ENCODE measurements at regions not wholly inside any gene's neighbourhood (a gene's known extent, or its start where the extent isn't known, plus 50 kb on each side); places are given as distances from the start of the nearest gene placed in this dataset.
"Not testable (repeated sequence)": the region's sequence is repeated elsewhere in the genome, so short reads cannot be mapped to it uniquely, and the experiment has no call there.

GRCh38 chr20:19047951-19048296, 164.5 kb upstream of the SLC24A3 start:
- intact Hi-C loops (cut with DNase I; ENCODE audit: low total_unique reads), result no loop called here
- Histone ChIP-seq H3K27me3 (replicated peaks in 1 of 7) (peaks cover 0 to 1% (median 0%) of the 10 kb centered on the region in 7 donors), H3K27ac (no peak overlapping the region), H3K36me3 (no peaks in the 10 kb centered on the region), H3K9me3 (no peaks in the 10 kb centered on the region), H3K4me1 (no peaks in the 10 kb centered on the region), H3K4me3 (no peak overlapping the region)
- no peak for DNase-seq
- 45 to 60% (median 50%) methylated on average over 2 to 3 of the region's 3 CpGs for WGBS, 5 donors
- TF ChIP-seq CTCF (IDR thresholded peaks at IDR 0.05 in 8 of 11, conservative IDR thresholded peaks at IDR 0.05 in 3 of 11), result no peak
- TF ChIP-seq POLR2AphosphoS5 (IDR thresholded peaks at IDR 0.05), result no peak
- TF ChIP-seq POLR2A (IDR thresholded peaks at IDR 0.05), result no peak

GRCh38 chr20:19048995-19049501, 163.4 kb upstream of the SLC24A3 start:
- Histone ChIP-seq H3K36me3 (no peaks in the 10 kb centered on the region), H3K4me1 (no peaks in the 10 kb centered on the region), H3K9me3 (no peaks in the 10 kb centered on the region), H3K27me3 (replicated peaks in 1 of 7) (peaks cover 0 to 7% (median 0%) of the 10 kb centered on the region in 7 donors), H3K27ac (no peak overlapping the region), H3K4me3 (no peak overlapping the region)
- intact Hi-C loops (cut with DNase I; ENCODE audit: low total_unique reads), result no loop called here
- 66 to 82% (median 80%) methylated on average over 9 of the region's 9 CpGs for WGBS, 5 donors
- no peak for DNase-seq
- TF ChIP-seq POLR2A (IDR thresholded peaks at IDR 0.05) (no peak), CTCF (IDR thresholded peaks at IDR 0.05 in 8 of 11, conservative IDR thresholded peaks at IDR 0.05 in 3 of 11) (no peak), POLR2AphosphoS5 (IDR thresholded peaks at IDR 0.05) (no peak)

DNA sequence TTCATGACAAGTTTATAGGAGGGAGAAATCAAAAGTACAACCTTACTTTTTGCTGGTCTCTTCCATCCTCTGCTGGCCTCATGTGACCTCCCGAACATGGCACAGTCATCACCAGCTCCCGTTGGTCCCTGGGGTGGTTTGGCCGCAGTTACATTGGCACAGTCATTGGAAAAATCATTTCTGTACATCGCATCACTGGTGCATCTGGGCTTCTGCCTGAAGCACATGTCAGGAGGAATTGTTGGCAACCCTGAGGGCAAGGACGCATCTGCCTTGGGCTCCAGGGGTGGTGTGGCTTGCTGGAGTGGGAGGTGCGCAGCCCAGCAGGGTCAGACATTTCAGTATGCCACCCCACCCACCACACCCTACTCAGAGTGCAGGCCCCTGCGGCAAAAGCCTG, 162.9 kb upstream of the SLC24A3 start:
- no peaks in the 10 kb centered on the region for H3K36me3 ChIP-seq
- H3K27me3 ChIP-seq (replicated peaks in 1 of 7), result peaks cover 0 to 7% (median 0%) of the 10 kb centered on the region in 7 donors
- no peak overlapping the region for H3K27ac ChIP-seq
- H3K4me1 ChIP-seq, result no peaks in the 10 kb centered on the region
- H3K4me3 ChIP-seq, result no peak overlapping the region
- no peak for TF ChIP-seq POLR2AphosphoS5 (IDR thresholded peaks at IDR 0.05)
- no peak for TF ChIP-seq POLR2A (IDR thresholded peaks at IDR 0.05)
- no peak for TF ChIP-seq CTCF (IDR thresholded peaks at IDR 0.05 in 8 of 11, conservative IDR thresholded peaks at IDR 0.05 in 3 of 11)
- intact Hi-C loops (cut with DNase I; ENCODE audit: low total_unique reads), result no loop called here
- 86 to 96% (median 91%) methylated on average over 7 of the region's 7 CpGs for WGBS, 5 donors
- no peak for DNase-seq
- H3K9me3 ChIP-seq, result no peaks in the 10 kb centered on the region

GRCh38 chr20:19056909-19057308, 155.5 kb upstream of the SLC24A3 start:
- 76 to 92% (median 90%) methylated on average over 3 of the region's 3 CpGs for WGBS, 5 donors
- DNase-seq, result no peak
- H3K4me3 ChIP-seq, result no peak overlapping the region
- intact Hi-C loops (cut with DNase I; ENCODE audit: low total_unique reads), result no loop called here
- H3K9me3 ChIP-seq, result peaks cover 0 to 36% (median 25%) of the 10 kb centered on the region in 8 donors
- H3K36me3 ChIP-seq, result no peaks in the 10 kb centered on the region
- no peak overlapping the region for H3K27ac ChIP-seq
- H3K27me3 ChIP-seq (replicated peaks in 1 of 7), result peaks cover 0 to 7% (median 0%) of the 10 kb centered on the region in 7 donors
- no peaks in the 10 kb centered on the region for H3K4me1 ChIP-seq
- TF ChIP-seq POLR2A (IDR thresholded peaks at IDR 0.05) (no peak), CTCF (IDR thresholded peaks at IDR 0.05 in 8 of 11, conservative IDR thresholded peaks at IDR 0.05 in 3 of 11) (no peak), POLR2AphosphoS5 (IDR thresholded peaks at IDR 0.05) (no peak)

DNA sequence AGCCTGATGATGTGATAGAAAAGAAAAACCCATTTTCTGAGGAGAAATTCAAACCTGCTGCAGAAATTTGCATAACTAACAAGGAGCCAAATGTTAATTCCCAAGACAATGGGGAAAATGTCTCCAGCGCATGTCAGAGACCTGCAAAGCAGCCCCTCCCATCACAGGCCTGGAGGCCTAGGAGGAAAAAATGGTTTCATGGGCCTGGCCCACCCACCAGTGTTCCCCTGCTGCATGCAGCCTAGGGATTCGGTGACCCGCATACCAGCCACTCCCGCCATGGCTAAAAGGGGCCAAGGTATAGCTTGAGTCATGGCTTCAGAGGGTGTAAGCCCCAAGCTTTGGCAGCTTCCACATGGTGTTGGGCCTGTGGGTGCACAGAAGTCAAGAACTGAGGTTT, 147.7 kb upstream of the SLC24A3 start:
- H3K4me3 ChIP-seq; DNase-seq; H3K27ac ChIP-seq; H3K4me1 ChIP-seq; H3K27me3 ChIP-seq (replicated peaks in 1 of 7); H3K36me3 ChIP-seq; intact Hi-C loops (cut with DNase I; ENCODE audit: low total_unique reads): not testable (repeated sequence)
- WGBS, 5 donors, result 80 to 96% (median 91%) methylated on average over 3 to 4 of the region's 4 CpGs
- H3K9me3 ChIP-seq, result peaks cover 0 to 76% (median 61%) of the 10 kb centered on the region in 8 donors
